ENCODE measurements at regions not wholly inside any gene's neighbourhood (a gene's known extent, or its start where the extent isn't known, plus 50 kb on each side); places are given as distances from the start of the nearest gene placed in this dataset.

GRCh38 chr6:40011844-40012243 lies 77.6 kb upstream of the MOCS1 start:
- no peak for TF ChIP-seq CTCF (IDR thresholded peaks at IDR 0.05)
- no peak for TF ChIP-seq POLR2A (IDR thresholded peaks at IDR 0.05)

Data from lower leg skin (tissue), 3 donors.